Epithelial cell of prostate (primary cell): ENCODE measurements at regions not wholly inside any gene's neighbourhood (a gene's known extent, or its start where the extent isn't known, plus 50 kb on each side); places are given as distances from the start of the nearest gene placed in this dataset.

ENCODE experiments used
- DNase-seq: peaks from one replicate; pipeline ENCODE4 v3.0.0-alpha.2; 2011; ENCODE audit warnings: low read depth, low spot score
- H3K27ac ChIP-seq: fragments of 450-650 bp; 2 replicates; pipeline ENCODE4 v1.5.1; 2017; ENCODE audit warnings: mild to moderate bottlenecking

DNA sequence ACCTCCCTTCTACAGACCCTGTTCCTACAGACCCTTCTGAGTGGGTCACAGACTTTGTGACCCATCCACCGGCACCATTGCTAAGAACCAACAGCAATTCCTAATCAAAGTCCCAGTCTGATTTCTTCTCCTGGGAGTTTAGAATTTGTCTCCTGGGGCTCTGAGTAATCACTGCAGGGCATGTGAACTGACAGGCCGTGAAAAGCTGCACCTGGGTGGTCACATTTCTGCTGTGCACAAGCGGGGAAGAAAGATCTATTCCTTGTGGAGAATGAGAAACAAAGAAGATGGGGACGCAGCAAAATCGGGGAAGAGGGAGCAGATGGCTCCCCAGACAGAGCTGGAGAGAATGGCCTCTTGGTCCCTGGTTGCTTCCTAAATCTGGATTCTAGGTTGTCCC lies 151.0 kb downstream of the ARL4C start:
- DNase-seq = no peak
- no peak overlapping the region for H3K27ac ChIP-seq

DNA sequence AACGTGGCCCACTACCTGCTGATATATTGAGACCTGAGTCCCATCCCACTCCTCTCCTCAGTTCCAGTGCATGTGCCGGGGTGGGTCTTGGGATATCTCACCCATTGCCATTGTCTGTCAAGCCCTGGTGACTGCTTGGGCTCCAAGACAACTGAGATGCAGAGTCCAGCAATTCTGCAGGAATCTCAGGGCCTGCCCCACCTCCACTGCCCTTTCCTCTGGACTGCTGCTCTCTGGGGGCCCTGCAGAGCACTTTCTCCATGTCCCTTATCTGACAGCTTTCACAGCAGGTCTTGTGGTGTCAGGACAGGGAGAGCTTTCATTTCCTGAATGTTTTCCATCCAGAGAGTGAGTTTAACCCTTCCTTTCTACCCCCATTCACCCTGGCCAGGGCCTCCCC lies 152.9 kb downstream of the ARL4C start:
- no peak for DNase-seq
- H3K27ac ChIP-seq = no peak overlapping the region

DNA sequence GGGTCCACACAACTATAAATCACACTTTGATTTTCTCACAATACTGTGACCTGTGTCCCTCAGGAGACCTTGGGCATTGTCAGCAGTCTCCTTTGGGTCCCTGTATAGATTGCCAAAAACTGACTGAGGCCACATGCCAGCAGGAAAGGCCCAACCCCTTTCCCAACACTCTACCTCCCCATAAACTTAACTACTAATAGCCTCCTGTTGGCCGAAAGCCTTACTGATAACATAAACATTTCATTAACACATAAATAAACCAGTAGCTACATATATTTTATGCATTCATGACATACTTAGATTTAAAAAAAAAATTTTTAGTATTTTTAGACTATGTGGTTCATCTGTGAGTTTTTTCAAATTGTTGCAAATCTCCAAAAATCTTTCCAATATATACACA lies 153.5 kb downstream of the ARL4C start:
- DNase-seq = no peak
- no peak overlapping the region for H3K27ac ChIP-seq

DNA sequence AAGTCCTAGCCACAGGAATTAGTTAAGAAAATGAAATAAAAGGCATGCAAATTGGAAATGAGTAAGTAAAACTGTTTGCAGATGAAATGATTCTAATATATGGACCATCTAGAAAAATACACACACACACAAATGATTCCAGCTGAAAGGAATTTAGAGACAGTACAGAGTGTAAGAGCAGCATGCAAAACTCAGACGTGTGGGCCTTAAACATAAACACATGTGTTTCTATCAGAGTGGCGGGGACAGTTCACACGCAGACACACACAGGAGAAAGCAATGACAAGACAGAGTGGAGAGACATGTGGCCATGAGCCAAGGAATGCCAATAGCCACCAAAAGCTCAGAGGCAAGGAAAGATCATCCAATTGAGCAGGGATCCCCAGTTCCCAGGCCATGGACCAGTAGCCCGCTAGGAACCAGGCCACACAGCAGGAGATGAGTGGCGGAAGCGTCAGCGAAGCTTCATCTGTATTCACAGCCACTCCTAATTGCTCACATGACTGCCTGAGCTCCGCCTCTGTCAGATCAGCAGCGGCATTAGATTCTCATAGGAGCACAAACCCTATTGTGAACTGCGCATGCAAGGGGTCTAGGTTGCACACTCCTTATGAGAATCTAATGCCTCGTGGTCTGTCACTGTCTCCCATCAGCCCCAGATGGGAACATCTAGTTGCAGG lies 155.4 kb downstream of the ARL4C start:
- DNase-seq = no peak
- no peak overlapping the region for H3K27ac ChIP-seq

DNA sequence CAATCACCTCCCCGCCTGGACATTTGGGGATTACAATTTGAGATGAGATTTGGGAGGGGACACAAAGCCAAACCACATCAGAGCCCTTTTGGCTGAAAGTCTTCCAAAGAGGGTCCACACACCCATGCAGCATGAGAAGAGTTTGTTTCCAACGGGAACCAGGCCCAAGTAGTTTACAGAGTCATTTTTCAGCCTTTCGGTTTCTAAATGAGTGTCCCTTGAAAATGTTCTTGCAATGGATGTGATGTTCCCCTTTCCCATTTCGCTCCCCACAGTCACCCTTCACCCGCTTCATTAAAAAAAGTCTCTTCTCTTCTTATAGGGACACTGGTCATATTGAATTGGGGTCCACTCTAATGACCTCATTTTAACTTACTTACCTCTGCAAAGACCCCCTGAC lies 157.4 kb downstream of the ARL4C start:
- DNase-seq = no peak
- H3K27ac ChIP-seq = no peak overlapping the region

DNA sequence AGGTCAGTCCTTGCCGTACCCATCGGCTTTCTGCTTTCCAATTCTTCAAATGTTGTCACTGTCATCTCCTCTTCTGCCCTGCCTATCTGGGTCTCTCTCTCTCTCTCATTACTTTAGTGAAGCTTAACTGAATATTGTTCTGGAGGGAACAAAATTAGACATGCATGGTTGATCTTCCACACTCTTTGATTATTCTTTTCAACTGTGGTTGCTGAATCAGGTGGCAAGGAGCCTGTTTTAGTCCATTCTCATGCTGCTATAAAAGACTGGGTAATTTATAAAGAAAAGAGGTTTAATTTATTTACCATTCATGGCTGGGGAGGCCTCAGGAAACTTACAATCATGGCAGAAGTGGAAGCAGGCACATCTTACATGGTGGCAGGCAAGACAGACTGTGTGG lies 157.9 kb downstream of the ARL4C start:
- no peak overlapping the region for H3K27ac ChIP-seq

DNA sequence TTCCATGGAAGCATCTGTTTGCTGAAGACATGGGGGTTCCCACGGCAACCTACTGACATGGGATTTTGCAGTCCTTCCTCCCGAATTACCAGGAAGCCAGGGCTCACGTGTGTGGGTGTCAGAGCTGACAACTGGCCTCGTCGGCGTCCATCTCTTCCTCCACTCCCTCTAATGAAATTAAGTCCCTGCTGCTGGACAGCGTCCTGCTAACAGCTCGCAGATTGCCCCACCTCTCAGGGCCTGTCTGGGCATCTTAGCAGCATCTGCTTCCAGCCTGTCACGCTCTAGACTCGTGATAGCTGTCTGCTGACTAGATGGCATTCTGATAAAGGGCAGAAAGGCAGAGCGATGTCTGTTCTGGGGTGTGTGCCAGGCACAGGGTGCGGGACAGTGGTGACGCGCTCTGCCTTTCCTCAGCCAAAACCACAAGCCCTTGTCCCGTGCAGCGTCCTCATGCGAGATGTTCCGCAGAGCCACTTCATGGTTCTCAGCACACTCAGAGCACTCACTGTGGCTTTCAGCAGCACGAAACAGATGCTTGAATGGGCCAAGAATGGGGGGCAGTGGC lies 161.1 kb downstream of the ARL4C start:
- H3K27ac ChIP-seq = no peak overlapping the region
- DNase-seq = peak; percentile 41

More for the DNA sequence above, 157.9 kb downstream of the ARL4C start:
- DNase-seq = no peak

DNA sequence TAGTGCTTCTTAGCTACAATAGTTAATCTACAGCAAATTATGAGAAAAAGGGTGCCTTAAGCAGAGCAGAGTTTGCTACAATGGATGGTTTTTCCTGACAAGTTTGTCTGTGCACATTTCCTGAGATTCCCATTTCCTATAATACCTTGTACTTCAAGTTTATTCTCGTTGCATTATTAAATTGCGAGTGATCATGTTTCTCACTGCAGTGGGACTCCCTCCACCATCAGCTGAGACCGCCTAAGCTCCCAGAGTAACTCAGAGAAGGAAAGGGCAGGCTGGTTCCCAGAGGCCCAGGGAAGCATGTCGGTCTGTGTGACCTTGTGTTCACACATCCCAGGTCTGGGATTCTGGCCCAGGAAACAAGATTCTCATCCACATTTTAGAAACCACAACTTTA lies 162.1 kb downstream of the ARL4C start:
- no peak for DNase-seq
- H3K27ac ChIP-seq = no peak overlapping the region

DNA sequence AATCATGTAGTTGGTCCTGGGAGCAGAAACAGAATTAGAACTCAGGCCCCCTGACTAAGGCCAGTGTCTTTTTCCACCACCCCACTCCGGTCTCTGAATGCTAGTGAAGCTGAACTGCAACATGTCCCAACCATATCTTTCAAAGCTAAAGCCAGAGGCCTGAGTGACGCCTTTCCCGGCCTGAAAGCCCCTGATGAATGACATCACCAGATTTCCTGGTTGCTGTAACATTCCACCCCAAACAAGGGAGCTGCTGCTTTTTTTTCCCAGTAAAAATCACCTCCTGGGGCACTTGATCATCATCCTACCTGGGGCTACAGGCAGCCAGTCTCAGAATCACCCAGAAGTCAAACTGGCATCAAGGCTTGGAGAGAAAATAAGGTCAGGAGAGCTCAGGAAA lies 162.7 kb downstream of the ARL4C start:
- no peak for DNase-seq

DNA sequence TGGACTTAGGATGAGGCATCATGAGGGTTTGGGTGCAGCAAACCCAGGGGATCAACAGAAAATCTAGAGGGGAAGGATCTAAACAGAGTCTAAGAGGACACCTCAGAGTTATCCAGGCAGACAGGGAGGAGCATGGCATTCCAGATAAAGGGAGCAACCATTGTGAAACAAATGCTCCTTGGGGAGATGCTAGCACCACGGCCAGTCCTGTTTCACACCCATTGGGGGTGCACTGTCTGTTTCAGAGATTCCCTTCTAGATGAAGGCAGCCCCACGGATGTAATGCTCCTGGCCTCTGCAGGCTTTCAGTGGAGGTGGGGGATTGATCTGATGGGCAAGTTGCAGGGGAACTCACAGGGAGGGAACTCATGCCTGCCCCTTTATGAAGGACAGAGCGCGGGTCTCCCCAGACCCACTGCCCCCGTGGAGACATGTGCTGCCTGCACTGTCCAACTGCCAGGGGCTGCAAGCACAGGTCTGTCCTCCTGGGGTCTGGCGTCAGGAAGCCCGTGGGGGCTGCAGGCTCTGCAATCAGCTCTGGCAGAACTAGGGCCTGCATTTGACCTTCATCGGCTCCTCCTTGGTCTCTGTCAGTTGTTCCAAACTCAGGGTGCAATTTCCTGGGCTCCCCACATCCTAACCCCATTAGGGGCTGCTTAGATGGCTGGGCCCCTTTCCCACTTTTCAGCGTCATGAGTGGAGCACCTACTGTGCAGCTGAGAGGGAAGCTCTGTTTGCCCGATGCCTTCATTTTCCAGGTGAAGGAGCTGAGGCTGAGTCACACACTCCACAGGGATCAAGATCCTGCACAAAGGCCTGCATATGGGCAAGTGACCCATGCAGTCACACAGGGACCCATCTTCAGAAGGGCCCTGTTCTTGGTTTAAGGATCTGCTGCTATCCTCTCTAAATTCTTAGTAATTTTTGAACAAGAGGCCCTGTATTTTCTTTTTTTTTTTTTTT lies 163.4 kb downstream of the ARL4C start:
- H3K27ac ChIP-seq = no peak overlapping the region

More for the DNA sequence above, 162.7 kb downstream of the ARL4C start:
- no peak overlapping the region for H3K27ac ChIP-seq

DNA sequence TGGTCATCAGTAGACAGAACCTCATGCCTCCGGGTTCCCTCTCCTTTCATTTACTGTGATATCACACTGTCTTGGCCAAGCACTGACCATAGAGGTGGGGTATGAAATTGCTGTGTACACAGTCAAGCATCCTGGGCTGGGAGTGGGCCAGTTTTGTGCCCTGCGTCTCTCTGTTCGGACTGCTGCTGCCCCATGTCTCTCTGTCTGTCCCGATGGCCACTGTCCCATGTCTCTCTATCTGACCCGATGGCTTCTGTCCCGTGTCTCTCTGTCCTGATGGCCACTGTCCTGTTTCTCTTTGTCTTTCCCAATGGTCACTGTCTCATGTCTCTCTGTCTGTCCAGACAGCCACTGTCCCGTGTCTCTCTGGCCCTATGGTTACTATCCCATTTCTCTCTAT lies 164.9 kb downstream of the ARL4C start:
- no peak overlapping the region for H3K27ac ChIP-seq
- DNase-seq = no peak

More for the DNA sequence above, 163.4 kb downstream of the ARL4C start:
- DNase-seq = no peak

DNA sequence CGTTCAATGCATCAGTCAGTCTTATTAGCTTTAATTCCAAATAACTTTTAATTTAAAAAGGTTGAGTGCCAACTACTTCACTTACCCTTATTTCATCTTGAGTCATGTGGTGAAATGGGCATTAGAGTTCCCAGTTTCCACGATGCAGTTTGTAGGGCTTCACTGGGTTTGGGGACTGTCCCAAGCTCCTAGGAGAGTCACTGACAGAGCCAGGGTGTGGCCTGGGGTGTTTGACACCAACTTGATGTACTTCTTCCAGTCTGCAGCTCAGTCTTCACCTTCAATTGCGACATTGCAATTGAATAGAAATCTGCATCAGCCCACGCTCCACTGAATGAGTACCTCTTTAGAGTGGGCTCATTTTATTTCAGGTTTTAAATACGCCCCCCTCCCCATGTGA lies 165.3 kb downstream of the ARL4C start:
- H3K27ac ChIP-seq = no peak overlapping the region
- DNase-seq = no peak

DNA sequence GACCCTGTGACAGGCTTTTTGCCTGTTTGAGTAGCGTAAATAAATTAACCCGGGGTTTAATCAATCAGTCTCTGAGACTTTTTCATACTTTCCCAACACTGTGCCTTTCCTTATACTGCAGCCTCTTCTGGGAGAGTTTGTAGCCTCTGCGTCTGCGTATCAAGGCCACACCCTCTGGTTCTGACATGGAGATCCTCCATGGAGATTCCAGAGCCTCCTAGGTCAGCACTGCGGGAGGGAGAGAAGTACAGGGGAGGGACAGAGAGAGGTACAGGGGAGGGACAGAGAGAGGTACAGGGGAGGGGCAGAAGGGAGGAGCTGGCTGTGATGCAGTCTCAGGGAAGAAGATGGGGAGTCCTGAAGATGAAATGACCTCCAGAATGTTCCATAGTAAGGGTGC lies 166.0 kb downstream of the ARL4C start:
- no peak for DNase-seq
- no peak overlapping the region for H3K27ac ChIP-seq

DNA sequence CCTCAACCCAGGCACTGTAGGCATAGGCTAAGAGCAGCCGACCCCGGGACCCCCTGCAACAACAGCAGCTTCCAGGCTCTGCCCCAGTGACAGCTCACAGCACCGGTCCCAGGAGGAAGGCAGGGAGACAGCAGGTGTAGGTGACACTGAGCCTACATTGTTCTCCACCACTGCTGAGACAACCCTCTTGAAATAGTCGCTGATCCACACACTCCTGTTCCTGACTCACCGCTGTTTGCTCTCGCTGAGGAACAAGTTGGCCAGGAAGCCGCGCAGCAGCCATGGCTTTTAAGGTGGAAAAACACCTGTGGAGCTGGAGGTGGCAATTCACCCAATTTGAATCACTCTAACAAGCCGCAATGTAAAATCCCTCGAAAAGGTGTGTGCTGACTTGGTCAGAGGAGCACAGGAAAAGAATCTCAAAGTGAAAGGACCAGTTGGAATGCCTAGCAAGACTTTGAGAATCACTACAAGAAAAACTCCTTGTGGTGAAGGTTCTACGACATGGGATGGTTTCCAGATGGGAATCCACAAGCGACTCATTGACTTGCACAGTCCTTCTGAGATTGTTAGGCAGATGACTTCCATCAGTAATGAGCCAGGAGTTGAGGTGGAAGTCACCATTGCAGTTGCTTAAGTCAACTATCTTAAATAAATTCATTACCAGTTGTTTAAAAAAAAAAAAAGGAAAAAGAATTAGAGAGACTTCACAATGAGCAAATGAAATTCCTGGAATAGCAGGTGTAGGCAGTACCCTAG lies 167.5 kb downstream of the ARL4C start:
- DNase-seq = no peak
- no peak overlapping the region for H3K27ac ChIP-seq

DNA sequence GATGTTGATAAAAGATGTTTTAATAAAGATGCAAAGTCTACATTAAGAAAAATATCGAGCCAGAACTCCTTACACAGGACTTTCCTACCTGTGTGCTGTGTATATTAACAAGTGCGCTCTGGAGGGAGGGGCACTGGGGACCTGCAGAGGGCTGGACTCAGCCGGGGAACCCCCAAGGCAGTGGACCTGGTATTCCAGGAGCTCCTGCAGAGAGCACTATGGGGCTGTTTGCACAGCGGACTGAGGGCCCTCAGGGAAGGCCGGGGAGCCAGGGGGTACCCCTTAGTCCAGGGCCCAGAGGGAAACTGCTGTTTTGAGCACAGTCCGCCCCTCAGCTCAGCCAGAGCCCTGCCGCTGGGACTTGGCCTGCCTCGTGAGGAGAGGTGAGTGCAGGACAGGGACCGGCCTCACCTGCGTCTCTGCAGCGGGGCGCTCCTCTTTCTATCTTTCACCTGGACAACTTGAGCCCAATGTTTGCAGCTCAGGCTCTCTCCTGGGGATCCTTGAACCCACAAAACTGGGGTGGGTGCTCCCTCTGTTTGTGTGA lies 168.4 kb downstream of the ARL4C start:
- no peak overlapping the region for H3K27ac ChIP-seq
- no peak for DNase-seq

DNA sequence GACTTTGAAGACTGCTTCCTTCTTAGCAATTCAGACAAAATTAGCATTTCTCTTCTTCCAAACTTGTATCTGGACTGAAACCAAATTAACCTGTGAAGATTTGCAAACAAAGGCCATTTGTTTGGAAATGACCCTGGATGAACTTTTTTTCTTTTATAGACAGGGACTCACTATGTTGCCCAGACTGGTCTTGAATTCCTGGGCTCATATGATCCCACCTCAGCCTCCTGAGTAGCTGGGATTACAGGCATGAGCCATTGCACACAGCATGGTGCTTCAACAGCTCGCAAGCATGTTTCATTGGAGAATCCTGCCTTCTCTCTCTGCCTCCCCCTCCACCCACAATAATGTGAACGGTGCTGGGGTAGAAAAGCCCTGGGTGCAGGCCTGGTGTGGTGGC lies 170.2 kb downstream of the ARL4C start:
- no peak for DNase-seq
- H3K27ac ChIP-seq = no peak overlapping the region

DNA sequence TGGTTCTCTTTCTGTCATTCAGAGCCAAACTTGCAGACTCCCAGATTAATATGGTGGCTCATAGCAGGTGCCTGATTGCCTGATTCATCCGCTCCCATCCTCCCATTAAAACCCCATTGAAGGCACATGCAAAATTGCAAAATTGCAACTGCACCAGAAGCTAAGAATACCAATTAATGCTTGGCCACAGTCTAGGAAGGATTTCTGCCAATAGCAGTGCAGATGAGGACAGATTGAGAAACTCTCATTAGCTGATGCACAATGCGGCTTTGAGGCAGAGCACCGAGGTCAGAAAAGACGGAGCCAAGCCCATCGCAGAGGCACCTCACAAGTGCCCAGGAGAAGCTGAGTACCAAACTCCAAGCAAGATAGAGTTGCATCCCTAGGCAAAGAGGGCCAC lies 172.8 kb downstream of the ARL4C start:
- H3K27ac ChIP-seq = no peak overlapping the region
- no peak for DNase-seq

DNA sequence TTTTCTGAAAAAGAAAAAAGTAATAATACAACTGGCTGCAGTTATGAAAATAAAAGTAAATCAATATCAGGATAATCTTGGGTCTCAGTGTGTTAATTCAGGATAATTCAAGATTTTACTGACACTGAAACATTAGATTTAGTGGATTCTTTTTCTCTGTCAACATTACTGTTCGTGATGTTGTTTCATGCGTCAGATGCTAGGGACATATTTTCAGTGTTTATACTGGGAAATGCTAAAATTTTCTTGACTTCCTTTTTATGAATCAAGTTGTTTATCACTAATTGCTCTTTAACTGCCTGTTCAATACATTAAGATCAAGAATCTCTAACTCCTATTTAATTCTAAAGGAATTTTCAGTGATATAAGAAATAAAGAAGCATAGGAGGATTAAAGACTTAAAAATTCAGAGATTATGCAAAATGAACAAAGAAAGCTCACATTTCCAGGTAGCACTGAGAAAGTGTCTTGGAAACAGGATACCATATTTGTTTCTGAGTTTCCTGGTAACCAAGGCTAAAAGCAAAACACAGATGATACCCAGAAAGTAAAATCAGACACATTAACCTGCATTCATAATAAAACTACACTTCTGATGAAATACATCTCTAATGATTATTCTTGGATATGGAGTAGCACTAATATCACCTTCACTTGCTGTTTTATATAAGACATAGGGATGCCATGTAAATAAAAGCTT lies 174.0 kb downstream of the ARL4C start:
- no peak for DNase-seq
- H3K27ac ChIP-seq = no peak overlapping the region

DNA sequence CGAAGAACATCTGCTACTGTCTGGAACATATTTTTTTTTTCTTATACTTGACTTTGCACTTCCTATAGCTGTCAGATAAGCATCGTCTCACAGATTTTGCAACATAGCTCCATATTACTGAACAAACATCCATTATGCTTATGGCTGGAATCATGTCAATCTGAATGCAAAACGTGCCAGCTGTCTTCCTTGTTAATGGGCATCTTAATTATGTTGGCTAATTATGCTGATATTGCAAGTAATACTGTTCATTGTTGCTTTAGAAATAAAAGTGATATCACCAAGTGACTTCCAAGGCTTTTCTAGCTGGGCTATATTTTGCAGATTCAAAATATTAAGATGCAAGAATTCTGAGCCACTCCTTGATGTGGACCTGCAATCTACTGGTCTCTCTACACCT lies 176.8 kb downstream of the ARL4C start:
- no peak for DNase-seq
- no peak overlapping the region for H3K27ac ChIP-seq

DNA sequence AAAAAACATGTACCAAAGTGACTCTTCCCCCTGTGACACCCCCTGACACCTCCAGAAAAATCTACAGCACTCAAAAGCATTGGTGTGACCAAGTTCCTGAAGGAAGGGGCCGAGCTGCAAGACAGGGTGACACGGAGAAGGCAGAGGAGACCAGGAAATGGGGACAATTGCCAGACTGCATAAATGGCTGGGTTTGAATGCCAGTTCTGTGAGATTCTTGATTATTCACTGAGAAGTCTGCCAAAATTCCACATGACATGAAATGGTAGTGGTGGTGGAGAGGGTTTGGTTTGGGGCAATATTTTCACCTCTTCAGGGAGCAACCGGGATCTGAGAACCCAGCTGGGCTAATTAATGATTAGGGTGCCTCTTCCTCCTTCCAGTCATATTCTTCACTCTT lies 178.5 kb downstream of the ARL4C start:
- H3K27ac ChIP-seq = no peak overlapping the region
- DNase-seq = no peak
